Panc1 (cell line): ENCODE measurements at regions not wholly inside any gene's neighbourhood (a gene's known extent, or its start where the extent isn't known, plus 50 kb on each side); places are given as distances from the start of the nearest gene placed in this dataset.

ENCODE experiments used
- ATAC-seq: fragments of 200-7000 bp; cut with Tn5 transposase; 2 replicates; pipeline ENCODE4 v1.9.1; 2020; ENCODE audit warnings: mild to moderate bottlenecking, moderate library complexity
- BruUV-seq: library from RNA; stranded (reverse); fragments of 400-500 nt; replicated peaks from 2 replicates; lab custom pipeline; 2021; lab: Mats Ljungman, UMichigan
- CTCF ChIA-PET: fragments of 300-600 bp; sonication (Branson Sonifier 250); formaldehyde crosslinking; loops from one replicate; lab custom pipeline; 2022; ENCODE audit warnings: antibody characterized with exemption; lab: Charles Lee
- POLR2A ChIA-PET: fragments of 300-600 bp; sonication (Branson Sonifier 250); formaldehyde crosslinking; loops from one replicate; lab custom pipeline; 2022; ENCODE audit warnings: antibody characterized with exemption; lab: Charles Lee
- DNase-seq: peaks from one replicate; pipeline ENCODE4 v3.0.0-alpha.2; 2010; ENCODE audit warnings: low read depth, low spot score
- H3K27ac ChIP-seq: 2 replicates; pipeline ENCODE4 v1.5.1; 2011; ENCODE audit warnings: mild to moderate bottlenecking, low read length, inconsistent platforms
- H3K27me3 ChIP-seq: fragments of 200-500 bp; sonication (Bioruptor generic); 2 replicates; pipeline ENCODE4 v1.6.0; 2014; ENCODE audit warnings: low read length, inconsistent platforms; ENCODE audit not compliant: control insufficient read depth, insufficient read depth
- H3K36me3 ChIP-seq: fragments of 200-500 bp; sonication (Bioruptor generic); 2 replicates; pipeline ENCODE4 v1.5.1; 2014; ENCODE audit warnings: inconsistent platforms, mild to moderate bottlenecking, low read length, moderate library complexity; ENCODE audit not compliant: control insufficient read depth, insufficient read depth
- H3K4me1 ChIP-seq: 2 replicates; pipeline ENCODE4 v1.5.1; 2011; ENCODE audit warnings: inconsistent platforms, mild to moderate bottlenecking, low read length, moderate library complexity; ENCODE audit not compliant: control insufficient read depth, insufficient read depth
- H3K4me3 ChIP-seq, 2 experiments: 2 replicates each; pipeline ENCODE4 v1.5.1; 2011 to 2012; ENCODE audit warnings: low read depth in 2 of 2, low read length in 2 of 2, mild to moderate bottlenecking in 2 of 2, inconsistent platforms in 1 of 2, moderate library complexity in 1 of 2
- H3K9me3 ChIP-seq: fragments of 200-500 bp; sonication (Bioruptor generic); 2 replicates; pipeline ENCODE4 v1.5.1; 2014; ENCODE audit warnings: low read depth, mild to moderate bottlenecking, inconsistent platforms, low read length, moderate library complexity; ENCODE audit not compliant: control insufficient read depth, insufficient read depth
- POLR2AphosphoS5 ChIP-seq: IDR thresholded peaks from 2 replicates; pipeline ENCODE4 v1.6.1; 2012; ENCODE audit warnings: mild to moderate bottlenecking, low read depth, low read length, moderate library complexity
- SIN3A ChIP-seq: IDR thresholded peaks from 2 replicates; pipeline ENCODE4 v1.6.1; 2012; ENCODE audit warnings: low read depth, mild to moderate bottlenecking, low read length, moderate library complexity, borderline replicate concordance; ENCODE audit not compliant: insufficient read depth
- TCF7L2 ChIP-seq: IDR thresholded peaks from 2 replicates; pipeline ENCODE4 v1.6.1; 2011; ENCODE audit warnings: mild to moderate bottlenecking, low read depth, low read length, inconsistent platforms
- in situ Hi-C: cut with HindIII; loops from 2 replicates; pipeline ENCODE4 v1.10.0; 2016; ENCODE audit warnings: low sequenced_read_pairs, low pct_unique_long_range_greater_than_20kb
- intact Hi-C: fragments of 100-400 bp; cut with micrococcal nuclease; formaldehyde crosslinking; loops from one replicate; pipeline ENCODE4 v1.10.0; 2022; ENCODE audit not compliant: unreplicated experiment
- TF ChIP-seq, protein P1 (sequence below): fragments of 450-650 bp; IDR thresholded peaks from 2 replicates; pipeline ENCODE4 v1.5.1; 2017; ENCODE audit warnings: mild to moderate bottlenecking
- TF ChIP-seq, protein P2 (sequence below), 2 experiments: IDR thresholded peaks; 2 replicates each; pipeline ENCODE4 v1.6.1; 2011 to 2012; ENCODE audit warnings: low read depth in 2 of 2, control low read depth in 1 of 2, low read length in 1 of 2, mild to moderate bottlenecking in 1 of 2, moderate library complexity in 1 of 2; ENCODE audit not compliant: insufficient read depth in 1 of 2

DNA sequence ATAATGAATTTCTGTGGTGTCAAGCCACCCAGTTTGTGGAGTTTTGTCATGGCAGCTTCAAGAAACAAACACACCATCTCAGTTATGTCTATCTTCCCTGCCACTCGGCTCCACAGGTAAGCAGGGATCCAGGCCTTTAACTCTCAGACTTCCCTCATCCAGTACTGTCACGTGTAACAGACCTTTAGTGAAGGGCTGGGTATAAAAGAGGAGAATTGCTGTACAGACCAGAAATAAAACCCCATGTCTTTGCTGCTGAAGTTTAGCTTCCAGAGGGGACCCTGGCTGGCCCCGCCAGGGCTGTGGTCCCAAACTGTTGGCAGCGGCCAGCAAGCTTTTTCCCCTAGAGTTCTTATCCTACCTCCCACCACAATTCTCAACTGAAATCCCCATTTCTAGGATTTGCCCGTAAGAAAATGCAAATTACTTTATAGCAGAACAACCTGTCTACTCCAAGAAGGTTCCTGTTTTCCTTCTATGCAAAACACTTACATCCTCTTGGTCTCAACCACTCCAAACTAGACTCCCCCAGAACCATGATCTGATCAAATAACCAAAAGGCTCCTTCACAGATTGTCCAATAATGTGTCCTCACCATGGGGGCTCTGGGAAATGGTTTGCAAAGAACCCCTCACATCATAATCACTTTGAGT lies 438.0 kb upstream of the ID2 start:
- Histone ChIP-seq H3K27ac (no peak overlapping the region), H3K36me3 (no peaks in the 10 kb centered on the region), H3K9me3 (no peaks in the 10 kb centered on the region), H3K27me3 (peaks cover 4% of the 10 kb centered on the region), H3K4me1 (no peaks in the 10 kb centered on the region), H3K4me3 (no peak overlapping the region)
- in situ Hi-C loops (no loop called here), intact Hi-C loops (no loop called here)
- ChIA-PET POLR2A (no interaction called here), CTCF (no interaction called here)
- ATAC-seq, result no peak
- DNase-seq, result no peak
- BruUV-seq, result no TSS peak
- TF ChIP-seq, protein P1, sequence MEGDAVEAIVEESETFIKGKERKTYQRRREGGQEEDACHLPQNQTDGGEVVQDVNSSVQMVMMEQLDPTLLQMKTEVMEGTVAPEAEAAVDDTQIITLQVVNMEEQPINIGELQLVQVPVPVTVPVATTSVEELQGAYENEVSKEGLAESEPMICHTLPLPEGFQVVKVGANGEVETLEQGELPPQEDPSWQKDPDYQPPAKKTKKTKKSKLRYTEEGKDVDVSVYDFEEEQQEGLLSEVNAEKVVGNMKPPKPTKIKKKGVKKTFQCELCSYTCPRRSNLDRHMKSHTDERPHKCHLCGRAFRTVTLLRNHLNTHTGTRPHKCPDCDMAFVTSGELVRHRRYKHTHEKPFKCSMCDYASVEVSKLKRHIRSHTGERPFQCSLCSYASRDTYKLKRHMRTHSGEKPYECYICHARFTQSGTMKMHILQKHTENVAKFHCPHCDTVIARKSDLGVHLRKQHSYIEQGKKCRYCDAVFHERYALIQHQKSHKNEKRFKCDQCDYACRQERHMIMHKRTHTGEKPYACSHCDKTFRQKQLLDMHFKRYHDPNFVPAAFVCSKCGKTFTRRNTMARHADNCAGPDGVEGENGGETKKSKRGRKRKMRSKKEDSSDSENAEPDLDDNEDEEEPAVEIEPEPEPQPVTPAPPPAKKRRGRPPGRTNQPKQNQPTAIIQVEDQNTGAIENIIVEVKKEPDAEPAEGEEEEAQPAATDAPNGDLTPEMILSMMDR, result no peak

DNA sequence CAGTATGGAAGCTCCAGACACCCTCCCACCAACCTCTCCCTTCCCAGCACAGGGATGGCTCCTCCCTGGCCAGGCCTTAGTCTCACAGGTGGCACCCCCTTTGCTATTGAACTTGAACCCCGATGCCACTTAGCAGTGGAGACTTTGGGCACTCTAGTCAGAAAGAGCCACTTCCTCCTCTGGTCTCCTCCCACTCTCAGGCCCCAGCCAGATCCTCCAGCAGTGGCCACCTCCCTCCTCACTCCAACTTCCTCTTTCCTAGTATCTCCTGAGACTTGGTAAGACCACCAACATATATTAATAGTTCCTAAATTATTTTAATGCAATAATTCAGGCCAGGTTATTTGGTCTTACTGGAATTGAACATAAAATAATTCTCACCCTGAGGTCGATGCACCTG lies 437.2 kb upstream of the ID2 start:
- no peaks in the 10 kb centered on the region; the same call in none of the 2 replicates for H3K27me3 ChIP-seq
- no TSS peak for BruUV-seq
- ChIA-PET POLR2A (no interaction called here), CTCF (no interaction called here)
- H3K4me3 ChIP-seq, result no peak overlapping the region
- H3K4me1 ChIP-seq, result no peaks in the 10 kb centered on the region
- H3K9me3 ChIP-seq, result no peaks in the 10 kb centered on the region
- no peak overlapping the region for H3K27ac ChIP-seq
- no peak for DNase-seq
- ATAC-seq, result no peak
- H3K36me3 ChIP-seq, result no peaks in the 10 kb centered on the region
- in situ Hi-C loops (no loop called here), intact Hi-C loops (no loop called here)
- no peak for TF ChIP-seq POLR2AphosphoS5
- TF ChIP-seq, protein P1, result no peak
- no peak for TF ChIP-seq TCF7L2
- TF ChIP-seq, protein P2, sequence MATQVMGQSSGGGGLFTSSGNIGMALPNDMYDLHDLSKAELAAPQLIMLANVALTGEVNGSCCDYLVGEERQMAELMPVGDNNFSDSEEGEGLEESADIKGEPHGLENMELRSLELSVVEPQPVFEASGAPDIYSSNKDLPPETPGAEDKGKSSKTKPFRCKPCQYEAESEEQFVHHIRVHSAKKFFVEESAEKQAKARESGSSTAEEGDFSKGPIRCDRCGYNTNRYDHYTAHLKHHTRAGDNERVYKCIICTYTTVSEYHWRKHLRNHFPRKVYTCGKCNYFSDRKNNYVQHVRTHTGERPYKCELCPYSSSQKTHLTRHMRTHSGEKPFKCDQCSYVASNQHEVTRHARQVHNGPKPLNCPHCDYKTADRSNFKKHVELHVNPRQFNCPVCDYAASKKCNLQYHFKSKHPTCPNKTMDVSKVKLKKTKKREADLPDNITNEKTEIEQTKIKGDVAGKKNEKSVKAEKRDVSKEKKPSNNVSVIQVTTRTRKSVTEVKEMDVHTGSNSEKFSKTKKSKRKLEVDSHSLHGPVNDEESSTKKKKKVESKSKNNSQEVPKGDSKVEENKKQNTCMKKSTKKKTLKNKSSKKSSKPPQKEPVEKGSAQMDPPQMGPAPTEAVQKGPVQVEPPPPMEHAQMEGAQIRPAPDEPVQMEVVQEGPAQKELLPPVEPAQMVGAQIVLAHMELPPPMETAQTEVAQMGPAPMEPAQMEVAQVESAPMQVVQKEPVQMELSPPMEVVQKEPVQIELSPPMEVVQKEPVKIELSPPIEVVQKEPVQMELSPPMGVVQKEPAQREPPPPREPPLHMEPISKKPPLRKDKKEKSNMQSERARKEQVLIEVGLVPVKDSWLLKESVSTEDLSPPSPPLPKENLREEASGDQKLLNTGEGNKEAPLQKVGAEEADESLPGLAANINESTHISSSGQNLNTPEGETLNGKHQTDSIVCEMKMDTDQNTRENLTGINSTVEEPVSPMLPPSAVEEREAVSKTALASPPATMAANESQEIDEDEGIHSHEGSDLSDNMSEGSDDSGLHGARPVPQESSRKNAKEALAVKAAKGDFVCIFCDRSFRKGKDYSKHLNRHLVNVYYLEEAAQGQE (IDR thresholded peaks at IDR 0.05; ENCODE audit: insufficient read depth in 1 of 2, low read depth in 2 of 2, low read length in 1 of 2), result no peak
- TF ChIP-seq SIN3A, result no peak
